Transverse colon (tissue), 4 donors: ENCODE measurements at regions not wholly inside any gene's neighbourhood (a gene's known extent, or its start where the extent isn't known, plus 50 kb on each side); places are given as distances from the start of the nearest gene placed in this dataset.
"Not testable (repeated sequence)": the region's sequence is repeated elsewhere in the genome, so short reads cannot be mapped to it uniquely, and the experiment has no call there.

Experiments used
- DNase-seq: peaks from one replicate; pipeline ENCODE4 v3.0.0-alpha.2; 2019
- H3K27ac ChIP-seq, 4 donors: fragments of 200-600 bp; sonication (generic); 2 replicates each; pipeline ENCODE4 v1.5.1; 2016 to 2018; ENCODE audit warnings: inconsistent platforms in 4 of 4
- H3K27me3 ChIP-seq: fragments of 200-600 bp; sonication (generic); 2 replicates; pipeline ENCODE4 v1.5.1; 2017; ENCODE audit warnings: inconsistent platforms
- H3K36me3 ChIP-seq, 4 donors: fragments of 200-600 bp; sonication (generic); 2 replicates each; pipeline ENCODE4 v1.5.1; 2017 to 2019; ENCODE audit warnings: inconsistent platforms in 4 of 4
- H3K4me1 ChIP-seq, 4 donors: fragments of 200-600 bp; sonication (generic); 2 replicates each; pipeline ENCODE4 v1.5.1; 2017 to 2020; ENCODE audit warnings: inconsistent platforms in 4 of 4
- H3K4me3 ChIP-seq, 4 donors: fragments of 200-600 bp; sonication (generic); 1 replicate in 1 of 4; 2 replicates in 3 of 4; pipeline versions ENCODE4 v1.5.1 to v1.6.1; 2017 to 2019; ENCODE audit warnings: inconsistent platforms in 4 of 4
- H3K9me3 ChIP-seq, 2 donors: fragments of 200-600 bp; sonication (generic); 2 replicates each; pipeline ENCODE4 v1.5.1; 2017 to 2019; ENCODE audit warnings: inconsistent platforms in 2 of 2
- CTCF ChIP-seq, 5 experiments: fragments of 200-600 bp in 3 of 5; fragments of 450-650 bp in 2 of 5; sonication (generic) in 3 of 5; IDR thresholded peaks; 1 replicate in 2 of 5; 2 replicates in 3 of 5; pipeline ENCODE4 v1.5.1; 2016 to 2017; ENCODE audit warnings: antibody characterized with exemption in 5 of 5, inconsistent platforms in 3 of 5, mild to moderate bottlenecking in 2 of 5, moderate library complexity in 1 of 5
- EP300 ChIP-seq: sonication (generic); formaldehyde crosslinking; IDR thresholded peaks from one replicate; pipeline ENCODE4 v1.6.1; 2017; ENCODE audit warnings: antibody characterized with exemption, low read depth
- POLR2A ChIP-seq: fragments of 450-650 bp; IDR thresholded peaks from one replicate; pipeline ENCODE4 v1.6.1; 2016; ENCODE audit warnings: antibody characterized with exemption, mild to moderate bottlenecking, moderate library complexity
- POLR2AphosphoS5 ChIP-seq, 3 donors: sonication (generic); formaldehyde crosslinking; IDR thresholded peaks; one replicate each; pipeline ENCODE4 v1.6.1; 2016; ENCODE audit warnings: antibody characterized with exemption in 3 of 3
- WGBS, 2 donors: methylation state at CpG; one replicate each; pipeline ENCODE4 v1.1.5; 2018; ENCODE audit warnings: low coverage in 1 of 2; 5-methylcytosine and 5-hydroxymethylcytosine counted together
- in situ Hi-C, 4 donors: fragments of 200-750 bp; cut with MboI; loops; one replicate each; pipeline versions ENCODE4 v1.15.0 to v1.15.1; 2017; ENCODE audit warnings: low sequenced_read_pairs in 3 of 4, low pct_ligation_motif_present in 1 of 4, low pct_unique_long_range_greater_than_20kb in 1 of 4
- intact Hi-C: fragments of 100-400 bp; cut with DNase I; formaldehyde crosslinking; loops from one replicate; pipeline ENCODE4 v1.15.1; 2023; ENCODE audit warnings: low total_unique reads

GRCh38 chr9:27835286-27835685, 262.0 kb upstream of the C9orf72 start:
- intact Hi-C loops, result no loop called here
- 87% methylated on average over 3 of the region's 3 CpGs; no CpG with 5 or more reads in 1 of the 2 donors for WGBS, 2 donors

GRCh38 chr9:27835746-27836145, 262.5 kb upstream of the C9orf72 start:
- DNase-seq, result no peak
- no peak overlapping the region for H3K27ac ChIP-seq
- no peaks in the 10 kb centered on the region for H3K27me3 ChIP-seq
- H3K36me3 ChIP-seq, result no peaks in the 10 kb centered on the region
- in situ Hi-C loops (no loop called here), intact Hi-C loops (no loop called here)
- no peak overlapping the region for H3K4me3 ChIP-seq
- no peaks in the 10 kb centered on the region for H3K4me1 ChIP-seq
- no peaks in the 10 kb centered on the region for H3K9me3 ChIP-seq
- TF ChIP-seq EP300 (no peak), POLR2AphosphoS5 (IDR thresholded peaks at IDR 0.05) (no peak), CTCF (IDR thresholded peaks at IDR 0.05) (no peak), POLR2A (no peak)
- WGBS, 2 donors, result 78 to 91% methylated on average over 5 to 6 of the region's 6 CpGs

More at GRCh38 chr9:27835286-27835685, 262.0 kb upstream of the C9orf72 start:
- Histone ChIP-seq H3K27ac (no peak overlapping the region), H3K27me3 (no peaks in the 10 kb centered on the region), H3K36me3 (no peaks in the 10 kb centered on the region), H3K4me1 (no peaks in the 10 kb centered on the region), H3K9me3 (no peaks in the 10 kb centered on the region), H3K4me3 (no peak overlapping the region)
- in situ Hi-C loops, result no loop called here
- no peak for DNase-seq
- TF ChIP-seq POLR2AphosphoS5 (IDR thresholded peaks at IDR 0.05) (no peak), CTCF (IDR thresholded peaks at IDR 0.05) (no peak), POLR2A (no peak), EP300 (no peak)

DNA sequence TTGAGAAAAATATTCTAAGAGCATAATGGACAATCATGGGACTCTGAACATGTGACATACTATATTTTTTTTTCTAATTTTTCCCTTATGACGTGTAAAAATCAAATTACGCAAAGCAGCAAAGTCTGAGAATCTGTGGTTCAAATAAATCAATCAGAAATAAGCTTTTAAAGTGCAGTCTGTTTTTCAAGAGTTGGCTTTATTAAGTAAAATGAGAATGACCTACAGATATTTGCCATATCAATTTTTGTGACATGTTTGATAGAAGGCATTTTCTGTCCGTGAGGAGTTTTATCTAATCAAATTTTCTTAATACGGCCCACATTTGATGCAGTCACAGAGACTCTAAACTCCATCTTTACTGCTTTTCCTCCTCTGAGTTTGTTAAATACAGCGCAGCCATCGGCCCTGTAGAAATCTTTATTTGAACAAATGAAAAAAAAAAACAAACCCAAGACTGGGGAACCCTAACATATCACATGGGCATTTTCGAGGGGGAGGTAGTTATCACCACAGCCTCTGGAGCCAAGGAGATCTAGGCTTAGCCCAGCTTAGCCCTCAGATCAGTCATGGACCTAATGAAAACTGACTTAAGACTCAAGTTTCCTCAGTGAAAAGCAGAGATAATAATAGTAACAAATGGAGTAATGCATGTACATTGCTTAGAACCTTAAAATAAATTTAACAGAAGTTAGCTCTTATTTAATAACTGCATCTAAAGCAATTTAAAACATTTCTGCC, 263.6 kb upstream of the C9orf72 start:
- DNase-seq, result no peak
- Histone ChIP-seq H3K27ac (no peak overlapping the region), H3K4me3 (no peak overlapping the region), H3K27me3 (no peaks in the 10 kb centered on the region), H3K9me3 (no peaks in the 10 kb centered on the region), H3K36me3 (no peaks in the 10 kb centered on the region), H3K4me1 (no peaks in the 10 kb centered on the region)
- no peak for TF ChIP-seq POLR2AphosphoS5 (IDR thresholded peaks at IDR 0.05)
- TF ChIP-seq CTCF (IDR thresholded peaks at IDR 0.05), result no peak
- TF ChIP-seq POLR2A, result no peak
- TF ChIP-seq EP300, result no peak
- WGBS, 2 donors, result 83 to 87% methylated on average over 7 of the region's 7 CpGs
- intact Hi-C loops, result no loop called here
- in situ Hi-C loops, result no loop called here

- H3K4me1 ChIP-seq, result no peaks in the 10 kb centered on the region
- no peak for TF ChIP-seq POLR2A
- TF ChIP-seq POLR2AphosphoS5 (IDR thresholded peaks at IDR 0.05), result no peak
- TF ChIP-seq EP300, result no peak
- no peak for TF ChIP-seq CTCF (IDR thresholded peaks at IDR 0.05)
- no peaks in the 10 kb centered on the region for H3K36me3 ChIP-seq
- no peaks in the 10 kb centered on the region for H3K9me3 ChIP-seq
- in situ Hi-C loops (no loop called here), intact Hi-C loops (no loop called here)
- H3K27me3 ChIP-seq, result no peaks in the 10 kb centered on the region
- no peak for DNase-seq
- H3K27ac ChIP-seq, result no peak overlapping the region
- 74 to 92% methylated on average over 3 of the region's 3 CpGs for WGBS, 2 donors
- no peak overlapping the region for H3K4me3 ChIP-seq
Observed at GRCh38 chr9:27838876-27839275, 265.6 kb upstream of the C9orf72 start.

DNA sequence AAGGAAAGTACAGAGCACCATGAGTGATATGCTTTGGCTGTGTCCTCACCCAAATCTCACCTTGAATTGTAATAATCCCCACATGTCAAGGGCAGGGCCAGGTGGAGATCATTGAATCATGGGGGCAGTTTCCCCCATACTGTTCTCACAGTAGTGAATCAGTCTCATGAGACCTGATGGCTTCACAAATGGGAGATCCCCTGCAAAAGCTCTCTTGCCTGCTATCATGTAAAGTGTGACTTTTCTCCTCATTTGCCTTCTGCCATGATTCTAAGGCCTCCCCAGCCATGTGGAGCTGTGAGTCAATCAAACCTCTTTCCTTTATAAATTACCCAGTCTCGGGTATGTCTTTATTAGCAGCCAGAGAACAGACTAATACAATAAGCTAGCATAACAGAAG, 266.5 kb upstream of the C9orf72 start:
- intact Hi-C loops, H3K9me3 ChIP-seq, H3K27me3 ChIP-seq, H3K27ac ChIP-seq, H3K36me3 ChIP-seq, H3K4me1 ChIP-seq, H3K4me3 ChIP-seq, DNase-seq, in situ Hi-C loops: not testable (repeated sequence)
- 73% methylated on average over 1 of the region's 1 CpG; no CpG with 5 or more reads in 1 of the 2 donors for WGBS, 2 donors
